ENCODE measurements at regions not wholly inside any gene's neighbourhood (a gene's known extent, or its start where the extent isn't known, plus 50 kb on each side); places are given as distances from the start of the nearest gene placed in this dataset.

DNA sequence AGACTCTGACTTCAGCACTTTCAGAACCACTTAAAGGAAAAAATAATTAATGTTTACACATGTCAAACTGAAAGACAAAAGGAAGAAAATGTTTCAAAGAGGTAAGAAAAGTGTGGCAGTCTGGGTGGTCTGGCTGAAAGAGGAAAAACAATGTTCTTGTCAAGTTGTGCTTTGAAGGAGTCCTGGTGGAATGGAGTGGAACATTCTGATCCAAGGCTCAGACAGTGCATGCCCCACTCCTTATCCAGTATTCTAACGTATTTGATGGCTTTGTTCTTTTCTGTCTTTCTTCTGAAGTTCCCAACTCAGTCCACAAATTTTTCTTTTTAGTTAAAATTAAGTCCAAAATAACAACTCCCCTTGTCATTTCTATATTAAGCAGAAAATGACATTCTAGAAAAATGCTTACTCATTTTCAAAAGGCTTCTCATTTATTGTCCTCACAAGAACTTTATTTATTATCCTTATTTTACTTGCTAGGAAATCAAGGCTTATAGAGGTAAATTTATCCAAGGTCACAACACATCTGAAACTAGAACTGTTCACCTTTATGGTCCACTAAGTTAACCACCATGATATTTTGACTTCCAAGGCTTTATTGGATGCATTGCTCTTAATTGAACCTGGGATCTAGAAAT lies 121.7 kb upstream of the NAP1L1 start:
- ATAC-seq (no peak), DNase-seq (no peak)
- CTCF ChIA-PET, result no interaction called here
- POLR2A ChIA-PET, result no interaction called here
- H3K4me1 Mint-ChIP-seq (ENCODE audit: low read depth), result peaks cover 11% of the 10 kb centered on the region
- no peaks in the 10 kb centered on the region for H3K9me3 Mint-ChIP-seq (ENCODE audit: insufficient read depth)
- H3K36me3 Mint-ChIP-seq (ENCODE audit: low read depth), result no peaks in the 10 kb centered on the region
- no peak overlapping the region for H3K4me3 Mint-ChIP-seq
- H3K27me3 Mint-ChIP-seq (ENCODE audit: low read depth), result peaks cover 23% of the 10 kb centered on the region
- H3K27ac Mint-ChIP-seq, result no peak overlapping the region

DNA sequence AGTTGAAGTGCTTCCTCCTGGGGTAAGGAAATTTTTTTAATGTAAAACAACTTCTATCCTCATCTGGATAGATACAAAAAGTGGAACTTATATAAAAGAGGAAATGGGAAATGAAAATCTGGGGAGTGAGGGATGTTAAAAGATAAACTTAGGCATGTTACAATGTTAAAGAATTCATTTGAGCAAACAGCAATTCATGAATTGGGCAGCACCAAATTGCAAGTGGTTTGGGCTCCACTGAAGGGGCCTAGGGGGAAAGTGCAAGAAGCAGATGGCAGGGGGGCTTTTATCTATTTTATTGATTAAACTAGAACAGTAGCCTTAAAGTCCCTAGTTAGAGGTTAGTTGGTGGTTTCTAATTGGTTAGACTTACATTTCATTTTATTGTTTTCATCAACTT lies 118.1 kb upstream of the NAP1L1 start:
- ATAC-seq (no peak), DNase-seq (no peak)
- Mint-ChIP-seq H3K4me3 (no peak overlapping the region), H3K27ac (no peak overlapping the region), H3K9me3 (ENCODE audit: insufficient read depth) (peaks cover 21% of the 10 kb centered on the region), H3K36me3 (ENCODE audit: low read depth) (peaks cover 3% of the 10 kb centered on the region), H3K27me3 (ENCODE audit: low read depth) (peaks cover 18% of the 10 kb centered on the region), H3K4me1 (ENCODE audit: low read depth) (peaks cover 13% of the 10 kb centered on the region)
- CTCF ChIA-PET, result no interaction called here
- POLR2A ChIA-PET, result no interaction called here

DNA sequence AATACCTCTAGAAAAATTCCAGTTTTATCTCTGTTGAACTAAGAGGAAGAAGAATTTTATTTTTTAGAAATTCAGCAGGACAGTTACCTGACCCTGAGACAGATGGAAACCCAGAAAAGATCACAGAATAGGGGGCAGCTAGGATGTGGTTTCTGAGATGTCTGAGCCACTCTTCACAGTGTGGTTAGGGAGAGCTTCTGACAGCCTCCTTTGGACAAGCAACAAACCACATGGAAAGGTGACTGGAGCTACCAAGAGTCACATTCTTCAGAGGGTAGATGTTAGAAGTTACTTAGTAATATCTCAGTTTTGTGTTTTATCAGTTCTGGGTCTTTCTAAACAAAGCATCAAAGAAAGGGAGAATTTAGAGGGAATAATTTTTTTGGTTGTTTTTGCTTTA lies 117.3 kb upstream of the NAP1L1 start:
- peaks cover 3% of the 10 kb centered on the region for H3K36me3 Mint-ChIP-seq (ENCODE audit: low read depth)
- peaks cover 21% of the 10 kb centered on the region for H3K9me3 Mint-ChIP-seq (ENCODE audit: insufficient read depth)
- DNase-seq, result no peak
- ChIA-PET CTCF (interaction anchor here (1.2 kb wide), 1 partner anchor 32 kb away, joined by 3 read pairs; no protein-coding TSS in a partner anchor), POLR2A (no interaction called here)
- H3K27me3 Mint-ChIP-seq (ENCODE audit: low read depth), result peaks cover 14% of the 10 kb centered on the region
- no peak overlapping the region for H3K4me3 Mint-ChIP-seq
- peaks cover 13% of the 10 kb centered on the region for H3K4me1 Mint-ChIP-seq (ENCODE audit: low read depth)
- ATAC-seq, result peak; percentile 47
- no peak overlapping the region for H3K27ac Mint-ChIP-seq

DNA sequence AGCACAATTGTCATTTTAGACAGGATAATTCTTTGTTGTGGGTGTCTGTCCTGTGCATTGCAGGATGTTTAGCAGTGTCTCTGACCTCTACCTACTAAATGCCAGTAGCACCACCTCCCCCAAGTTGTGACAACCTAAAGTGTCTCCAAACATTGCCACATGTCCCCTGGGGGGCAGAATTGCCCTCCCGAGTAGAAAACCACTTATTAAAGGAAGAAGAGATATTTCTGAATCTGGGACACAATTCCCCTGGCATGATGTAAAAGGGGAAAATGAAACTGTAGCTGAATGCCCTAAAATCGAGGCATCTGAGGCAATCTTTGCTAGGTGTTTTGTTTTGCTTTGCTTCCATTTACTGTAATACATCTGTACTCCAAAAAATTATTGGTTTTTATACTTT lies 116.8 kb upstream of the NAP1L1 start:
- H3K4me1 Mint-ChIP-seq (ENCODE audit: low read depth), result peaks cover 13% of the 10 kb centered on the region
- POLR2A ChIA-PET, result no interaction called here
- H3K36me3 Mint-ChIP-seq (ENCODE audit: low read depth), result peaks cover 3% of the 10 kb centered on the region
- peaks cover 12% of the 10 kb centered on the region for H3K27me3 Mint-ChIP-seq (ENCODE audit: low read depth)
- no peak overlapping the region for H3K27ac Mint-ChIP-seq
- no peak for ATAC-seq
- H3K9me3 Mint-ChIP-seq (ENCODE audit: insufficient read depth), result peaks cover 21% of the 10 kb centered on the region
- no peak for DNase-seq
- CTCF ChIA-PET, result interaction anchor here (1.2 kb wide), 1 partner anchor 32 kb away, joined by 3 read pairs; no protein-coding TSS in a partner anchor
- no peak overlapping the region for H3K4me3 Mint-ChIP-seq

DNA sequence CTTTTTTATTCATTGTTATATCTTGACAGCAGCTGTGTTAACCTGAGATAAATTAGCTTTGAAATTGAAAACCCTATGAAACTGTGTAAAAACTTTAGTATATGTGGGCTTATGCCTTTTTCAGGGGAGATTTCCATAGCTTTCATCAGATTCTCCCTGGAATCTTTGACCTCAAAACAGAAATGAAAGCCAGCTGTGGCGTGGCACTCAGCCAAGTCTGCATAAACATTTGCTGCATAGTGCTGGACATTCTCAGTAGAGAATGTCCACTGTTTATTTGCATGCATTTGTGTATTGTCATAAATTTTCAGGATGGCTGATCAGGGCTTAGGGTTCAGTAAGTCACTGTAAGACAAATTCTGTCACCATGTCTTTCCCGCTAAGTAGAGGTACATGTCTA lies 115.3 kb upstream of the NAP1L1 start:
- Mint-ChIP-seq H3K27me3 (ENCODE audit: low read depth) (peaks cover 3% of the 10 kb centered on the region), H3K4me3 (no peak overlapping the region), H3K27ac (no peak overlapping the region), H3K36me3 (ENCODE audit: low read depth) (peaks cover 3% of the 10 kb centered on the region), H3K9me3 (ENCODE audit: insufficient read depth) (peaks cover 21% of the 10 kb centered on the region), H3K4me1 (ENCODE audit: low read depth) (peaks cover 13% of the 10 kb centered on the region)
- CTCF ChIA-PET, result no interaction called here
- no peak for DNase-seq
- no peak for ATAC-seq
- POLR2A ChIA-PET, result no interaction called here

DNA sequence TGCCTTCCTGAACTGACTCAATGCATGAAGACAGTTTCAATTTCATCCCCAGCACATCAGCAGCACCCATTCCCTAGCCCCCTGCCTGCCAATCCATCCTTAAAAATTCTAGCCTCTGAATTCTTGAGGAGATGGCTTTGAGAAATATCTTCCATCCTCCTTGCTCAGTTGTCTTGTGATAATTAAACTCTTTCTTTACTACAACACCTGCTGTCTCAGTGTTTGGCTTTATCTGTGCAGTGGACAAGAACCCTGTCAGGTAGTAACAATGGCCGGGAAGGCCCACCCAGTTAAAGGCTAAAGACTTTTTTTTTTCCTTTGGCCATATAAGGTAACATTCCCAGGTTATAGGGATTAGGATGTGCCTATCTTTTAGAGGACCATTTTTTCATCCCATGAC lies 114.4 kb upstream of the NAP1L1 start:
- Mint-ChIP-seq H3K4me1 (ENCODE audit: low read depth) (peaks cover 21% of the 10 kb centered on the region), H3K9me3 (ENCODE audit: insufficient read depth) (peaks cover 21% of the 10 kb centered on the region), H3K4me3 (no peak overlapping the region), H3K27me3 (ENCODE audit: low read depth) (no peaks in the 10 kb centered on the region), H3K36me3 (ENCODE audit: low read depth) (peaks cover 3% of the 10 kb centered on the region), H3K27ac (no peak overlapping the region)
- DNase-seq (no peak), ATAC-seq (no peak)
- ChIA-PET POLR2A (no interaction called here), CTCF (no interaction called here)

DNA sequence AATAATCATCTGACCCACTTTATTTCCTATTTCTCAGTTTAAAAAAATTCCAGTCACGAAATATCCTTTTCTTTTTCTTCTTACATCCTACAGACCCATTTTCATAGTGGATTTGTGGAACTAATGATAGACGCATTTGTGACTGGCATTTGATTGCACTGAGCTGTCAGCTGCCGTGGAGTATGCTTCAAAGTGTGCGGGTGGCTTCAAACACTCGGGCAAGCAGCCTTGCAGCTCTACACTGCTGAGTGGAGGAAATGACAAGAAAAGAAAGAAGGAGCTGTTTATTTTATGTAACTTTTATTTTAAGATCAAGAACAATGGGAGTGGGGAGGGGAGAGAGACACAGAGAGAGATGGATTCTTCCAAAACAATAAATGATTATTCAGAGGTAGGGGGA lies 112.8 kb upstream of the NAP1L1 start:
- ATAC-seq (no peak), DNase-seq (no peak)
- Mint-ChIP-seq H3K9me3 (ENCODE audit: insufficient read depth) (peaks cover 21% of the 10 kb centered on the region), H3K27ac (no peak overlapping the region), H3K27me3 (ENCODE audit: low read depth) (no peaks in the 10 kb centered on the region), H3K4me1 (ENCODE audit: low read depth) (peaks cover 22% of the 10 kb centered on the region), H3K36me3 (ENCODE audit: low read depth) (peaks cover 3% of the 10 kb centered on the region), H3K4me3 (no peak overlapping the region)
- ChIA-PET CTCF (no interaction called here), POLR2A (interaction anchor here (0.7 kb wide), 1 partner anchor 216 kb away, joined by 3 read pairs; no protein-coding TSS in a partner anchor)

DNA sequence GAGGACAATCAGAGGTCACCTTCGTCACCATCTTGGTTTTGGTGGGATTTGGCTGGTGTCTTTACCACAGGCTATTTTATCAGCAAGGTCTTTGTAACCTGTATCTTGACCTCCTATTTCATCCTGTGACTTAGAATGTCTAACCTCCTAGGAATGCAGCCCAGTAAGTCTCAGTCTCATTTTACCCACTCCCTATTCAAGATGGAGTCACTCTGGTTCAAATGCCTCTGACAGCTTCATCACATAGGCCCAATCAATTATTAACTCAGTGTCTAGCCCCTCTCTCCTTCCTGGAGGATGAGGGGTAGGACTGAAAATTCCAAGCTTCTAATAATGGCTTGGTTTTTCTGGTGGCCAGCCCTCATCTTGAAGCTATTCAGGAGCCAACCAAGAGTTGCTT lies 111.4 kb upstream of the NAP1L1 start:
- ATAC-seq, result no peak
- DNase-seq, result no peak
- Mint-ChIP-seq H3K27me3 (ENCODE audit: low read depth) (no peaks in the 10 kb centered on the region), H3K4me3 (no peak overlapping the region), H3K9me3 (ENCODE audit: insufficient read depth) (peaks cover 21% of the 10 kb centered on the region), H3K27ac (no peak overlapping the region), H3K4me1 (ENCODE audit: low read depth) (peaks cover 10% of the 10 kb centered on the region), H3K36me3 (ENCODE audit: low read depth) (peaks cover 3% of the 10 kb centered on the region)
- ChIA-PET CTCF (interaction anchor here (0.7 kb wide), 1 partner anchor 58 kb away, joined by 3 read pairs; no protein-coding TSS in a partner anchor), POLR2A (no interaction called here)

DNA sequence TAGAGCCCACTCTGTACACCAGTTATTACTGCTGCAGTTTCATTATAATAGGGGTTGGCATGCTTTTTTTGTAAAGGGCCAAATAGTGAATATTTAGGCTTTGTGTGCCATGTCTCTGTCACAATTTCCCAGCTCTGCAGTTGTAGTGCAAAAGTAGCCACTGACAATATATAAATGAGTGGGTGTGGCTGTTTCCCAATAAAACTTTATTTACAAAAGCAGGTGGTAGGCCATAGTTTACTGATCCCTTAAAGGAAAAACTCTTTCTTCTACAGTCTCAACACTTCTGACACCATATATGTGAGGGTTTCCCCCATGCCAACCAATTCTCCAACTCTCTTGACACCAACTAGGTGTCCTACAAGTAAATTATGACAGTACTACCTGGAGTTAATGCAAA lies 110.2 kb upstream of the NAP1L1 start:
- Mint-ChIP-seq H3K9me3 (ENCODE audit: insufficient read depth) (peaks cover 18% of the 10 kb centered on the region), H3K27ac (no peak overlapping the region), H3K27me3 (ENCODE audit: low read depth) (no peaks in the 10 kb centered on the region), H3K36me3 (ENCODE audit: low read depth) (peaks cover 3% of the 10 kb centered on the region), H3K4me3 (no peak overlapping the region), H3K4me1 (ENCODE audit: low read depth) (peaks cover 10% of the 10 kb centered on the region)
- ChIA-PET CTCF (interaction anchor here (1.5 kb wide), 1 partner anchor 36 kb away, joined by 5 read pairs; no protein-coding TSS in a partner anchor), POLR2A (no interaction called here)
- ATAC-seq, result no peak
- DNase-seq, result no peak

DNA sequence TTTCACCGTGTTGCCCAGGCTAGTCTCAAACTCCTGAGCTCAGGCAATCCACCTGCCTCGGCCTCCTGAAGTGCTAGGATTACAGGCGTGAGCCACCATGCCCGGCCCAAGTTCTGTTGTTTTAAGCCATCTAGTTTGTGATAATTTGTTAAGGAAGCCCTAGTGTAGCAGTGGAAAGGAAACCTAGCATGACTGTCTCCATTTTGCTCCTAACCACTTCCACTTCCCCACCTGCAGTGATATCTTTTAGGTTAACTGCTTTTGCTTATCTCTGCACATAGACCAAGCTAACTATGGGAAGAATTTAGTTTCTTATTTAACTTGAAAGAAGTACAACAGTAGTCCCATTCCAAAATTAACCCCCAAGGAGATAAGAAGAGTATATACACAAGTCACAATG lies 109.5 kb upstream of the NAP1L1 start:
- ChIA-PET POLR2A (interaction anchor here (0.6 kb wide), 1 partner anchor 122 kb away, joined by 4 read pairs; no protein-coding TSS in a partner anchor), CTCF (interaction anchor here (1.5 kb wide), 1 partner anchor 35 kb away, joined by 5 read pairs; no protein-coding TSS in a partner anchor)
- H3K9me3 Mint-ChIP-seq (ENCODE audit: insufficient read depth), result peaks cover 12% of the 10 kb centered on the region
- ATAC-seq (no peak), DNase-seq (no peak)
- H3K27ac Mint-ChIP-seq, result no peak overlapping the region
- H3K4me3 Mint-ChIP-seq, result no peak overlapping the region
- H3K36me3 Mint-ChIP-seq (ENCODE audit: low read depth), result peaks cover 3% of the 10 kb centered on the region
- no peaks in the 10 kb centered on the region for H3K27me3 Mint-ChIP-seq (ENCODE audit: low read depth)
- peaks cover 10% of the 10 kb centered on the region for H3K4me1 Mint-ChIP-seq (ENCODE audit: low read depth)

DNA sequence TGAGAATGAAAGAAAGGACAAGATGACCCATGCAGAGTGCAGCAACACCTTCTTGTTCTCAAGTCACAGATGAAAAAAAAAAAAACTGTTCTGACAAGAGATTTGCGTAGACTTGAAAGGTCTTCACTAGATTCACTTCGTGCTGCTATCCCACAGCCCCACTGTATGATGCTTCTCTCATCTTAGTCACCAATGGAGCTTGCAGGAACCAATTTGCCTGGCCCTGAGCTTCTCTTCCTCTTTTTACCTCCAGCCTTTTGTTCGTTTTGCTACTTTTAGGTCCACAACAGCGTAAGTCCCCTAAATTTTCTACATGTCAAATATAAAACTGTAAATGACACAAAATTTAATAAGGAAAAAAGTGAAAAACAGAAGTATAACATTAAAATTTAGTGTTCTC lies 107.9 kb upstream of the NAP1L1 start:
- Mint-ChIP-seq H3K27ac (no peak overlapping the region), H3K4me1 (ENCODE audit: low read depth) (peaks cover 10% of the 10 kb centered on the region), H3K36me3 (ENCODE audit: low read depth) (no peaks in the 10 kb centered on the region), H3K9me3 (ENCODE audit: insufficient read depth) (no peaks in the 10 kb centered on the region), H3K27me3 (ENCODE audit: low read depth) (peaks cover 3% of the 10 kb centered on the region), H3K4me3 (no peak overlapping the region)
- DNase-seq (no peak), ATAC-seq (no peak)
- ChIA-PET CTCF (no interaction called here), POLR2A (no interaction called here)

DNA sequence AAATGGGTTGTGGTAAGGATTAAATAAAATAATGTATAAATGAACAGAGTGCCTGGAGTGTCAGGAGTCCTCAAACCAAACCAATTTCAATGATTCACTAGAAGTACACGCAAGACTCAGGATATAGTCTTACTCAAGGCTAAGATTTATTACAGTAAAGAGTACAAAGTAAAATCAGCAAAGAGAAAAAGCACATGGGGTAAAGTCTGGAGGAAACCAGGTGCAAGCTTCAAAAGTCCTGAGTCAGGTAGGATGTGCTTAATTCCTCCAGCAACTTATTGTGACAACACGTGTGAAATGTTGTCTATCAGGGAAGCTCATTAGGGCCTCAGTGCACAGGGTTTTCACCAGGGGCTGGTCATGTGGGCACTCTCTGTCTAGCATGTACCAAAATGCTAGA lies 105.8 kb upstream of the NAP1L1 start:
- DNase-seq, result no peak
- peaks cover 12% of the 10 kb centered on the region for H3K27me3 Mint-ChIP-seq (ENCODE audit: low read depth)
- POLR2A ChIA-PET, result no interaction called here

DNA sequence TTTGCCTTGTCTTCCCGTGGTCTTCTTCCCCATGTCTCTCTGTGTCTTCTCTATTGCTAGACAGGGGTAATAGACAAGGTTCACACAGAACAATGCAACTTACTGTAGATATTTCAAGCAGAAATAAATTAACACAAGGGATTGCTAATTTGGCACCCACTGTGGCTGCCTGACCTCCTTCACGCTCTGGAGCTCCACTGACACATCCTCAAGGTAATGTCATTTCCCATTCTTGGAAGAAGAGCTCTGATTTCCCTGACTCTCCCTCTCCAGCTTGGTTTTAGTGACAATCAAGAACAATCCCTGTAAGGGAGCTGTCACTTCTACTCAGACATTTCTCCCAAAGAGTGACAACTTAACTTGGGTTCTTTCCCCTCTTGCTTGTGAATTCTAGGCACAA lies 105.4 kb upstream of the NAP1L1 start:
- POLR2A ChIA-PET, result no interaction called here
- CTCF ChIA-PET, result no interaction called here
- Mint-ChIP-seq H3K27ac (no peak overlapping the region), H3K27me3 (ENCODE audit: low read depth) (peaks cover 12% of the 10 kb centered on the region), H3K4me1 (ENCODE audit: low read depth) (peaks cover 10% of the 10 kb centered on the region), H3K9me3 (ENCODE audit: insufficient read depth) (no peaks in the 10 kb centered on the region), H3K4me3 (no peak overlapping the region), H3K36me3 (ENCODE audit: low read depth) (no peaks in the 10 kb centered on the region)
- DNase-seq (no peak), ATAC-seq (no peak)

More for the DNA sequence above, 105.8 kb upstream of the NAP1L1 start:
- CTCF ChIA-PET, result no interaction called here
- no peak for ATAC-seq
- H3K9me3 Mint-ChIP-seq (ENCODE audit: insufficient read depth), result no peaks in the 10 kb centered on the region
- H3K4me1 Mint-ChIP-seq (ENCODE audit: low read depth), result peaks cover 10% of the 10 kb centered on the region
- no peak overlapping the region for H3K4me3 Mint-ChIP-seq
- H3K27ac Mint-ChIP-seq, result no peak overlapping the region
- H3K36me3 Mint-ChIP-seq (ENCODE audit: low read depth), result no peaks in the 10 kb centered on the region
